Loucy (cell line): ENCODE measurements at regions not wholly inside any gene's neighbourhood (a gene's known extent, or its start where the extent isn't known, plus 50 kb on each side); places are given as distances from the start of the nearest gene placed in this dataset.

Experiments
- H2AFZ ChIP-seq: fragments of 200-600 bp; sonication (generic); 2 replicates; pipeline ENCODE4 v1.6.0; 2016; ENCODE audit warnings: antibody characterized with exemption, mild to moderate bottlenecking, low read length, moderate library complexity
- H3F3A ChIP-seq: fragments of 200-600 bp; 2 replicates; pipeline ENCODE4 v1.6.0; 2016; ENCODE audit warnings: antibody characterized with exemption, low read depth, mild to moderate bottlenecking
- H3K27me3 ChIP-seq: fragments of 200-600 bp; sonication (generic); 2 replicates; pipeline ENCODE4 v1.6.1; 2014; ENCODE audit warnings: low read length, mild to moderate bottlenecking; ENCODE audit not compliant: insufficient read depth, poor library complexity, severe bottlenecking
- H3K36me3 ChIP-seq: fragments of 200-600 bp; sonication (generic); 2 replicates; pipeline ENCODE4 v1.6.1; 2016; ENCODE audit warnings: low read length; ENCODE audit not compliant: insufficient read depth
- H3K4me1 ChIP-seq: fragments of 200-600 bp; sonication (generic); 2 replicates; pipeline ENCODE4 v1.5.1; 2014; ENCODE audit warnings: low read length, mild to moderate bottlenecking; ENCODE audit not compliant: insufficient read depth, poor library complexity, severe bottlenecking
- H3K4me2 ChIP-seq: fragments of 200-600 bp; sonication (generic); 2 replicates; pipeline ENCODE4 v1.6.0; 2014; ENCODE audit warnings: antibody characterized with exemption, low read length, low read depth, mild to moderate bottlenecking; ENCODE audit not compliant: poor library complexity, severe bottlenecking
- H3K4me3 ChIP-seq: fragments of 200-600 bp; sonication (generic); 2 replicates; pipeline ENCODE4 v1.5.1; 2014; ENCODE audit warnings: low read length, mild to moderate bottlenecking, mixed read lengths; ENCODE audit not compliant: poor library complexity, severe bottlenecking
- H3K79me2 ChIP-seq: fragments of 200-600 bp; sonication (generic); 2 replicates; pipeline ENCODE4 v1.6.1; 2014; ENCODE audit warnings: low read length; ENCODE audit not compliant: insufficient read depth
- H3K9ac ChIP-seq: fragments of 200-600 bp; sonication (generic); 2 replicates; pipeline ENCODE4 v1.6.0; 2014; ENCODE audit warnings: mild to moderate bottlenecking, low read depth, low read length, moderate library complexity; ENCODE audit not compliant: poor library complexity, severe bottlenecking
- H3K9me2 ChIP-seq: fragments of 200-600 bp; sonication (generic); replicated peaks from 2 replicates; pipeline ENCODE4 v1.6.1; 2016; ENCODE audit warnings: low read depth, low read length, mixed read lengths
- H3K9me3 ChIP-seq: fragments of 200-600 bp; sonication (generic); 2 replicates; pipeline ENCODE4 v1.6.1; 2014; ENCODE audit warnings: mild to moderate bottlenecking, antibody characterized with exemption, low read length, low read depth; ENCODE audit not compliant: insufficient read depth
- H4K20me1 ChIP-seq: fragments of 200-600 bp; sonication (generic); 2 replicates; pipeline ENCODE4 v1.6.0; 2014; ENCODE audit warnings: antibody characterized with exemption, low read length, mild to moderate bottlenecking; ENCODE audit not compliant: insufficient read depth, poor library complexity, severe bottlenecking
- EZH2phosphoT487 ChIP-seq: fragments of 200-600 bp; IDR thresholded peaks from 2 replicates; pipeline ENCODE4 v1.6.1; 2018; ENCODE audit warnings: antibody characterized with exemption, mild to moderate bottlenecking, moderate library complexity, borderline replicate concordance
- TF ChIP-seq, protein P1 (sequence below): fragments of 200-600 bp; sonication (generic); conservative IDR thresholded peaks from 2 replicates; pipeline ENCODE4 v1.5.1; 2014; ENCODE audit warnings: mild to moderate bottlenecking, antibody characterized with exemption, low read length

DNA sequence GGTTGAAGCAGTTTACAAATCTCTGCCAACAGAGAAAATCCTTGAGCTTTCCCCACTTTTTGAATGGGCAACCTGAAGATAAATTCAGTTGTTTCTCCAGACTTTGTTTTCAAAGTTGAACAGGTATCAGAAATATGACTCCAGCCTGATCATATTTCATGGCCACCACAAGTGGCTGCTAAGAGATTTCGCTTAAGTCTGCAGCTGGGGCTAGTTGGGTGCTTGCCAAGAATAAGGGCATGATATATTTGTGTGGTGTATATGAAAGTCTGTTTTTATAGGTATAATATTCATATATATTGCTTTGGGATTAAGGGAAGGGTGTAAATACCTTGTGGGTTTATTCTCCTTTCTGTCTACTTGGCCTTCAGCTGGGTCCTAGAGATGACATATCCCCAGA lies 168.4 kb upstream of the GDNF start:
- H3K36me3 ChIP-seq, result no peaks in the 10 kb centered on the region
- H3K4me3 ChIP-seq, result no peak overlapping the region
- H3K79me2 ChIP-seq, result no peaks in the 10 kb centered on the region
- TF ChIP-seq EZH2phosphoT487, result no peak
- TF ChIP-seq, protein P1, sequence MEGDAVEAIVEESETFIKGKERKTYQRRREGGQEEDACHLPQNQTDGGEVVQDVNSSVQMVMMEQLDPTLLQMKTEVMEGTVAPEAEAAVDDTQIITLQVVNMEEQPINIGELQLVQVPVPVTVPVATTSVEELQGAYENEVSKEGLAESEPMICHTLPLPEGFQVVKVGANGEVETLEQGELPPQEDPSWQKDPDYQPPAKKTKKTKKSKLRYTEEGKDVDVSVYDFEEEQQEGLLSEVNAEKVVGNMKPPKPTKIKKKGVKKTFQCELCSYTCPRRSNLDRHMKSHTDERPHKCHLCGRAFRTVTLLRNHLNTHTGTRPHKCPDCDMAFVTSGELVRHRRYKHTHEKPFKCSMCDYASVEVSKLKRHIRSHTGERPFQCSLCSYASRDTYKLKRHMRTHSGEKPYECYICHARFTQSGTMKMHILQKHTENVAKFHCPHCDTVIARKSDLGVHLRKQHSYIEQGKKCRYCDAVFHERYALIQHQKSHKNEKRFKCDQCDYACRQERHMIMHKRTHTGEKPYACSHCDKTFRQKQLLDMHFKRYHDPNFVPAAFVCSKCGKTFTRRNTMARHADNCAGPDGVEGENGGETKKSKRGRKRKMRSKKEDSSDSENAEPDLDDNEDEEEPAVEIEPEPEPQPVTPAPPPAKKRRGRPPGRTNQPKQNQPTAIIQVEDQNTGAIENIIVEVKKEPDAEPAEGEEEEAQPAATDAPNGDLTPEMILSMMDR, result no peak
- no peak overlapping the region for H3K9ac ChIP-seq
- H3K4me2 ChIP-seq, result no peak overlapping the region
- H3K27me3 ChIP-seq, result no peaks in the 10 kb centered on the region
- H3K9me3 ChIP-seq, result no peaks in the 10 kb centered on the region
- no peaks in the 10 kb centered on the region for H4K20me1 ChIP-seq
- no peaks in the 10 kb centered on the region for H3K9me2 ChIP-seq
- H2AFZ ChIP-seq, result no peak overlapping the region
- H3K4me1 ChIP-seq, result no peaks in the 10 kb centered on the region
- no peaks in the 10 kb centered on the region for H3F3A ChIP-seq

DNA sequence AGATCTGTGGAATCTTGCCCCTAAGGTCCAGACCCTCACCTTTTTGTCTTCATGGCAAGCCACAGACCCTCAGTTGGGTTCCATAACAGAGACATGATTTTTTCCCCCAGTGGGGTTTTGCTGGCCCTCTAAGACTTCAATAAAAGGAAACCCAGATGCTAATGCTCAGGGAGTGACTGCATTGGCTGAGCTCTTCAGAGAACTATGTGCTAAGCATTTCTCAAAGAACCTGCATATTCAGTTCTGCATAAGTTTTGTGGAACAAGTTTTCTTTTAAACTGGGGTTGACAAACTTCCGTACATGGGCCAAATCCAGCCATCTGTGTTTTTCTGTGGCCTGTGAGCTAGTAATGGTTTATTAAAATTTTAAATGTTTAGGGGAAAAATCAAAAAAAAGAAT lies 159.8 kb upstream of the GDNF start:
- no peaks in the 10 kb centered on the region for H3K79me2 ChIP-seq
- H3K36me3 ChIP-seq, result no peaks in the 10 kb centered on the region
- H3K4me2 ChIP-seq, result no peak overlapping the region
- H3K4me1 ChIP-seq, result no peaks in the 10 kb centered on the region
- TF ChIP-seq, protein P1, result no peak
- no peak for TF ChIP-seq EZH2phosphoT487
- H3K27me3 ChIP-seq, result no peaks in the 10 kb centered on the region
- H3K9ac ChIP-seq, result no peak overlapping the region
- H2AFZ ChIP-seq, result no peak overlapping the region
- H3K9me2 ChIP-seq, result no peaks in the 10 kb centered on the region
- no peaks in the 10 kb centered on the region for H3K9me3 ChIP-seq
- H3K4me3 ChIP-seq, result no peak overlapping the region
- H3F3A ChIP-seq, result no peaks in the 10 kb centered on the region
- no peaks in the 10 kb centered on the region for H4K20me1 ChIP-seq

DNA sequence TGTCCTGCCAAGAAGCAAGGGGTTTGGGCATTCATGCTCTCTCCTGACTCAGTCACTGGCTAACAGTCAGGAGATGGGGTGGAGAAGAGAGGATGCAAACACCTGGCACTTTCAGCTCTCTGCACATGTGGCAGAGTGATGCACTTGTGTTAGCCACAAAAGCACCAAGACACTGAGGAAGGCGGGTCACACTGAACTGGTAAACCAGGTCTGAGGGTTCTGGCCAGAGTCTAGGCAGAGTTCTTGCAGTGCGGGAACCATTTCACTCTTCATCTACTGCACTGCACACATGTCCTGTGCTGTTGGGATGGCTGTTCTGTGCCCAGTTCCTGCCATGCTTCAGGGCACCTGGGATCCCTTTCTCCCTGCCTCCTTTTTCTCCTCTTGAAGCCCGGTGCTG lies 157.1 kb upstream of the GDNF start:
- no peaks in the 10 kb centered on the region for H3K79me2 ChIP-seq

More for the DNA sequence above, 157.1 kb upstream of the GDNF start:
- no peak for TF ChIP-seq EZH2phosphoT487
- TF ChIP-seq, protein P1, result no peak
- Histone ChIP-seq H3F3A (no peaks in the 10 kb centered on the region), H3K9me2 (no peaks in the 10 kb centered on the region), H3K9me3 (no peaks in the 10 kb centered on the region), H4K20me1 (no peaks in the 10 kb centered on the region), H3K27me3 (no peaks in the 10 kb centered on the region), H3K4me1 (no peaks in the 10 kb centered on the region), H3K9ac (no peak overlapping the region), H3K4me2 (no peak overlapping the region), H3K36me3 (no peaks in the 10 kb centered on the region), H3K4me3 (no peak overlapping the region), H2AFZ (no peak overlapping the region)
